Upper lobe of right lung (tissue), 1 donor: ENCODE measurements at regions not wholly inside any gene's neighbourhood (a gene's known extent, or its start where the extent isn't known, plus 50 kb on each side); places are given as distances from the start of the nearest gene placed in this dataset.

Experiments
- ATAC-seq: fragments of 200-7000 bp; cut with Tn5 transposase; one replicate; pipeline ENCODE4 v1.9.1; 2020; ENCODE audit warnings: mild to moderate bottlenecking, moderate library complexity
- DNase-seq: peaks from one replicate; pipeline ENCODE4 v3.0.0-alpha.2; 2020
- H3K27ac ChIP-seq: fragments of 200-600 bp; one replicate; pipeline ENCODE4 v1.8.0; 2022
- H3K27me3 ChIP-seq: fragments of 200-600 bp; one replicate; pipeline ENCODE4 v1.8.0; 2022; ENCODE audit warnings: mild to moderate bottlenecking
- H3K36me3 ChIP-seq: fragments of 200-600 bp; one replicate; pipeline ENCODE4 v1.8.0; 2022
- H3K4me1 ChIP-seq: fragments of 200-600 bp; one replicate; pipeline ENCODE4 v1.8.0; 2022
- H3K4me3 ChIP-seq: fragments of 200-600 bp; one replicate; pipeline ENCODE4 v1.8.0; 2022; ENCODE audit warnings: mild to moderate bottlenecking
- H3K9me3 ChIP-seq: fragments of 200-600 bp; one replicate; pipeline ENCODE4 v1.8.0; 2022
- intact Hi-C: fragments of 100-400 bp; cut with DNase I; formaldehyde crosslinking; loops from one replicate; pipeline ENCODE4 v1.11.0; 2022
- TF ChIP-seq, protein P1 (sequence below): fragments of 200-600 bp; IDR thresholded peaks from one replicate; pipeline ENCODE4 v1.8.0; 2022; ENCODE audit warnings: antibody characterized with exemption
- donor health status: DM: no; HTN: yes; CAD: no; lungs with severe emphysema.

DNA sequence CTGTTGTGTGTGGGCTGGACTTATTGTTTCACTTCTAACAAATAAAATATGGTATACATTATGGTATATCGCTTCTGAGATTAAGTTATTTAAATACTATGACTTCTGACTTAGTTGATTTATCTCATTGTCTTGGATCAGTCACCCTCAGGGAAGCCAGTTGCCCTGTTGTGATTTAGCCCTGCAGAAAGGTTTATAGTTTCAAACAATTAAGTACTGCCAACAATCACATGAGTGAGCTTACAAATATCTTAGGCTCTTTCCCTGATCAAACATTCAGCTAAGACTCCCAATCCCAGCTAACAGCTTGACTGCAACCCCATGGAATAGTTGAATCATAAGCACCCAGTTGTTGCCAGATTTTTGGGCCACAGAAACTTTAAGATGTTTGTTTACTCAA, 85.4 kb downstream of the MAGEC1 start:
- H3K9me3 ChIP-seq = no peaks in the 10 kb centered on the region
- no peaks in the 10 kb centered on the region for H3K36me3 ChIP-seq
- no peaks in the 10 kb centered on the region for H3K27me3 ChIP-seq
- no peaks in the 10 kb centered on the region for H3K4me1 ChIP-seq
- no peak for DNase-seq
- TF ChIP-seq, protein P1, sequence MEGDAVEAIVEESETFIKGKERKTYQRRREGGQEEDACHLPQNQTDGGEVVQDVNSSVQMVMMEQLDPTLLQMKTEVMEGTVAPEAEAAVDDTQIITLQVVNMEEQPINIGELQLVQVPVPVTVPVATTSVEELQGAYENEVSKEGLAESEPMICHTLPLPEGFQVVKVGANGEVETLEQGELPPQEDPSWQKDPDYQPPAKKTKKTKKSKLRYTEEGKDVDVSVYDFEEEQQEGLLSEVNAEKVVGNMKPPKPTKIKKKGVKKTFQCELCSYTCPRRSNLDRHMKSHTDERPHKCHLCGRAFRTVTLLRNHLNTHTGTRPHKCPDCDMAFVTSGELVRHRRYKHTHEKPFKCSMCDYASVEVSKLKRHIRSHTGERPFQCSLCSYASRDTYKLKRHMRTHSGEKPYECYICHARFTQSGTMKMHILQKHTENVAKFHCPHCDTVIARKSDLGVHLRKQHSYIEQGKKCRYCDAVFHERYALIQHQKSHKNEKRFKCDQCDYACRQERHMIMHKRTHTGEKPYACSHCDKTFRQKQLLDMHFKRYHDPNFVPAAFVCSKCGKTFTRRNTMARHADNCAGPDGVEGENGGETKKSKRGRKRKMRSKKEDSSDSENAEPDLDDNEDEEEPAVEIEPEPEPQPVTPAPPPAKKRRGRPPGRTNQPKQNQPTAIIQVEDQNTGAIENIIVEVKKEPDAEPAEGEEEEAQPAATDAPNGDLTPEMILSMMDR = no peak
- H3K27ac ChIP-seq = no peak overlapping the region
- intact Hi-C loops = no loop called here
- no peak for ATAC-seq
- H3K4me3 ChIP-seq = no peak overlapping the region

DNA sequence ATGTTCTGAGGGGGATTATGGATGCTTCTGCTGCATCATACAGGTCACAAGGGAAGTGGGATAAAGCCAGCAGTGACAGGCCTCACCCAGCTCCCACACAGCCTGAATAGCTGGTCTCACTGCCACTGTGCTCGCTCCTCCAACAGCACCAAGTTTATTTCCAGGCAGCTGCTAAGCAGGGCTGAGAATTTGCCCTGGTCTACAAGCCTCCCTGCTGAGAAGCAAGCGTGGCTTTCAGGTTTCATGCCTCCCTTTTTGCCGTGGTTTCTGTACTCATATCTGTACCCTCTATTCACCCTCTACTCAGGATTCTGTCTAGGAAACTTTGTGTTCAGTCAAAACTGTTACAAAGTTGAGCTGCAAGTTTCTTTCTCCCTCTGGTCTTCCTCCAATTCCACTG, 78.6 kb downstream of the MAGEC1 start:
- DNase-seq (no peak), ATAC-seq (no peak)
- TF ChIP-seq, protein P1 = no peak
- intact Hi-C loops = no loop called here
- no peaks in the 10 kb centered on the region for H3K27me3 ChIP-seq
- H3K4me3 ChIP-seq = no peak overlapping the region
- H3K4me1 ChIP-seq = no peaks in the 10 kb centered on the region
- no peak overlapping the region for H3K27ac ChIP-seq
- no peaks in the 10 kb centered on the region for H3K36me3 ChIP-seq
- no peaks in the 10 kb centered on the region for H3K9me3 ChIP-seq

DNA sequence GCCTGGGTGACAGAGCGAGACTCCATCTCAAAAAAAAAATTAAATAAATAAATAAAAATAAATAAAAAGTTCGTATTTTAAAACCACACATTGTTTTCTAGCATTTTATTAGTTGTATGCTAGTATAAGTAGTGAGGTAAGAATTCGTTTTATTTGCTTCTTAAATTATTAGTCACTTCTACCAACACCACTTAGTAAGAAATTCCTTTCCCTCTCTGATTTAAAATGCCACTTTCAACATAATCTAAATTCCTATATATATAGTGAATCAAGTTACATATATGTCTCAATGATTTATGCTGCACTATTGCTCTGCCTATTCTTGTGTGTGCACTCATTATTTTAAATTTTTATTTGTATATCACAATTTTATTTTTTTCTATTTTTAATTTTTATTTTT, 72.1 kb downstream of the MAGEC1 start:
- no peaks in the 10 kb centered on the region for H3K27me3 ChIP-seq
- H3K9me3 ChIP-seq = no peaks in the 10 kb centered on the region
- no peak for DNase-seq
- intact Hi-C loops = no loop called here
- no peak overlapping the region for H3K4me3 ChIP-seq
- ATAC-seq = no peak
- TF ChIP-seq, protein P1 = no peak
- H3K27ac ChIP-seq = no peak overlapping the region
- no peaks in the 10 kb centered on the region for H3K36me3 ChIP-seq
- H3K4me1 ChIP-seq = no peaks in the 10 kb centered on the region

DNA sequence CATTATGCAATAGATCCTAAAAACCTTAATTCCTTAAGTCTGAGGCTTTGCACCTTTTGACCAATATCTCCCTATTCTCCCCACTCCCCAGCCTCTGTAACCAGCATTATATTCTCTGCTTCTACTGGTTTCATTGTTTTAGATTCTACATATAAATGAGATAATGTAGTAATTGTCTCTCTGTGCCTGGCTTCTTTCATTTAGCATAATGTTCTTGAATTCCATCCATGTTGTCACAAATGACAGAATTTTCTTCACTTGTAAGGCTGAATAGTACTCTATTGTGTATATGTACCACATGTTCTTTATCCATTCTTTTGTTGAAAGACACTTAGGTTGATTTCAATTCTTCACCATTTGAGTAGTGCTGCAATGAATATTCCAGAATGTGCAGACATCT, 66.0 kb downstream of the MAGEC1 start:
- Histone ChIP-seq H3K27me3 (no peaks in the 10 kb centered on the region), H3K27ac (no peak overlapping the region), H3K4me3 (no peak overlapping the region), H3K4me1 (no peaks in the 10 kb centered on the region), H3K36me3 (no peaks in the 10 kb centered on the region), H3K9me3 (no peaks in the 10 kb centered on the region)
- no peak for ATAC-seq
- intact Hi-C loops = no loop called here
- no peak for DNase-seq
- TF ChIP-seq, protein P1 = no peak

DNA sequence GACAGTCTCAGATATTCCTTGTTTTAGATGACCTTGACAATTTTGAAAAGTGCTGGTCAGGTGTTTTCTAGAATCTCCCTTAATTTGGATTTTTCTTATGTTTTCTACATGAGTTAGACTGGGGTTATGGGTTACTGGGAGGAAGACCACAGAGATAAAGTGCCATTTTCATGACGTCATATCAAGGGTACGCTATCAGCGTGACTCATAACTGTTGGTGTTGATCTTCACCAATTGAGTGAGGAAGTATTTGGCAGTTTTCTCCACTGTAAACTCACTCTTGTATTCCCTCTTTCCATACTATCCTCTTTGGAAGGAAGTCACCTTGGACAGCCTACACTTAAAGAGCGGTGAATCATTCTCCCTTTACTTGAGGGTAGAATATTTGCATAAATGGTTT, 56.9 kb downstream of the MAGEC1 start:
- ATAC-seq = no peak

More for the DNA sequence above, 56.9 kb downstream of the MAGEC1 start:
- Histone ChIP-seq H3K27me3 (no peaks in the 10 kb centered on the region), H3K27ac (no peak overlapping the region), H3K36me3 (no peaks in the 10 kb centered on the region), H3K4me3 (no peak overlapping the region), H3K9me3 (no peaks in the 10 kb centered on the region), H3K4me1 (no peaks in the 10 kb centered on the region)
- DNase-seq = no peak
- intact Hi-C loops = no loop called here
- TF ChIP-seq, protein P1 = no peak
